Right lobe of liver (tissue), 4 donors: ENCODE measurements at regions not wholly inside any gene's neighbourhood (a gene's known extent, or its start where the extent isn't known, plus 50 kb on each side); places are given as distances from the start of the nearest gene placed in this dataset.

Source experiments
- CTCF ChIP-seq, 4 donors: fragments of 200-600 bp in 3 of 4; fragments of 450-650 bp in 1 of 4; IDR thresholded peaks; one replicate each; pipeline versions ENCODE4 v1.5.1 to v1.8.0; 2016 to 2022; ENCODE audit warnings: antibody characterized with exemption in 4 of 4, mild to moderate bottlenecking in 2 of 4
- POLR2A ChIP-seq: fragments of 450-650 bp; IDR thresholded peaks from one replicate; pipeline ENCODE4 v1.6.1; 2017; ENCODE audit warnings: antibody characterized with exemption, mild to moderate bottlenecking
- donor health status: DM: no; HTN: no; CAD: no.
- donor health status: DM: no; HTN: no; CAD: no.
- donor health status: DM: no; HTN: yes; CAD: no.

GRCh38 chr1:2861143-2861987 lies 59.9 kb upstream of the TTC34 start:
- TF ChIP-seq POLR2A: no peak
- TF ChIP-seq CTCF (IDR thresholded peaks at IDR 0.05): no peak
